GM12878 (cell line): ENCODE measurements at regions not wholly inside any gene's neighbourhood (a gene's known extent, or its start where the extent isn't known, plus 50 kb on each side); places are given as distances from the start of the nearest gene placed in this dataset.

ENCODE experiments used
- ATAC-seq: fragments of 200-7000 bp; cut with Tn5 transposase; 3 replicates; pipeline ENCODE4 v1.9.1; 2020; ENCODE audit warnings: mild to moderate bottlenecking, moderate library complexity
- BruUV-seq: library from RNA; stranded (reverse); fragments of 400-500 nt; replicated peaks from 2 replicates; lab custom pipeline; 2021; lab: Mats Ljungman, UMichigan
- CTCF ChIA-PET: fragments of 300-600 bp; sonication (Branson Sonifier 250); formaldehyde crosslinking; extraction: SDS; loops from one replicate; lab custom pipeline; 2021; ENCODE audit warnings: inconsistent platforms; lab: Yijun Ruan, JAX
- POLR2A ChIA-PET: fragments of 350-600 bp; formaldehyde crosslinking; extraction: SDS; loops from one replicate; lab custom pipeline; 2021; ENCODE audit warnings: inconsistent platforms; lab: Charles Lee
- RAD21 ChIA-PET: fragments of 300-600 bp; sonication (Branson Sonifier 250); formaldehyde crosslinking; loops from one replicate; lab custom pipeline; 2023; ENCODE audit warnings: antibody characterized with exemption; ENCODE audit not compliant: unreplicated experiment; lab: Charles Lee
- SMC1A ChIA-PET: fragments of 300-600 bp; sonication (Branson Sonifier 250); formaldehyde crosslinking; loops from one replicate; lab custom pipeline; 2023; ENCODE audit not compliant: unreplicated experiment, uncharacterized antibody; lab: Charles Lee
- DNase-seq: peaks from one replicate; pipeline ENCODE4 v3.0.0-alpha.2; 2011; ENCODE audit warnings: low read depth, low spot score
- FAIRE-seq: peaks from 3 replicates; lab custom pipeline; 2011; peaks lifted over from hg19 to GRCh38; lab: Jason Lieb, UNC
- H2AFZ ChIP-seq: 2 replicates; pipeline ENCODE4 v1.6.0; 2011; ENCODE audit warnings: low read depth, low read length, control low read depth; ENCODE audit not compliant: control insufficient read depth
- H3K27ac ChIP-seq: 2 replicates; pipeline ENCODE4 v1.5.1; 2011; ENCODE audit warnings: control low read depth; ENCODE audit not compliant: control insufficient read depth, insufficient read depth
- H3K27me3 ChIP-seq, 2 experiments: replicated peaks in 1 of 2; 2 replicates each; pipeline versions ENCODE4 v1.6.0 to v1.6.1; 2011; ENCODE audit warnings: low read length in 1 of 2; ENCODE audit not compliant: control insufficient read depth in 2 of 2, insufficient read depth in 2 of 2
- H3K36me3 ChIP-seq, 2 experiments: 2 replicates each; pipeline ENCODE4 v1.5.1; 2011; ENCODE audit warnings: low read length in 1 of 2; ENCODE audit not compliant: control insufficient read depth in 2 of 2, insufficient read depth in 2 of 2
- H3K4me1 ChIP-seq: 2 replicates; pipeline ENCODE4 v1.6.1; 2011; ENCODE audit warnings: mild to moderate bottlenecking, low read length, moderate library complexity, mixed read lengths; ENCODE audit not compliant: control insufficient read depth, insufficient read depth
- H3K4me2 ChIP-seq: 2 replicates; pipeline ENCODE4 v1.6.0; 2011; ENCODE audit warnings: control low read depth; ENCODE audit not compliant: control insufficient read depth, insufficient read depth
- H3K4me3 ChIP-seq: fragments of 200-600 bp; sonication (generic); 2 replicates; pipeline ENCODE4 v1.5.1; 2016
- H3K79me2 ChIP-seq: 2 replicates; pipeline ENCODE4 v1.6.0; 2011; ENCODE audit warnings: low read length; ENCODE audit not compliant: control insufficient read depth, insufficient read depth
- H3K9ac ChIP-seq: 2 replicates; pipeline ENCODE4 v1.8.0; 2011; ENCODE audit warnings: low read length, control low read depth, mixed read lengths; ENCODE audit not compliant: control insufficient read depth, insufficient read depth
- H3K9me3 ChIP-seq: replicated peaks from 3 replicates; pipeline ENCODE4 v1.5.1; 2011; ENCODE audit warnings: mild to moderate bottlenecking, low read length; ENCODE audit not compliant: control insufficient read depth, insufficient read depth
- H4K20me1 ChIP-seq: 2 replicates; pipeline ENCODE4 v1.6.0; 2011; ENCODE audit not compliant: control insufficient read depth, insufficient read depth
- CHD1 ChIP-seq: IDR thresholded peaks from 2 replicates; pipeline ENCODE4 v1.6.1; 2012; ENCODE audit warnings: low read depth, low read length, improper control_type of control experiment
- EED ChIP-seq: sonication (generic); IDR thresholded peaks from 2 replicates; pipeline ENCODE4 v1.6.1; 2016; ENCODE audit warnings: antibody characterized with exemption, low read depth
- EP300 ChIP-seq, 2 experiments: fragments of 150-350 bp in 1 of 2; IDR thresholded peaks; 2 replicates each; pipeline ENCODE4 v1.6.1; 2011 to 2012; ENCODE audit warnings: low read depth in 2 of 2, low read length in 2 of 2, borderline replicate concordance in 1 of 2, improper control_type of control experiment in 1 of 2, inconsistent platforms in 1 of 2; ENCODE audit not compliant: control insufficient read depth in 1 of 2
- NFYA ChIP-seq: IDR thresholded peaks from 2 replicates; pipeline ENCODE4 v1.6.1; 2011; ENCODE audit warnings: low read depth, mild to moderate bottlenecking, low read length, improper control_type of control experiment, borderline replicate concordance
- RAD21 ChIP-seq: IDR thresholded peaks from 2 replicates; pipeline ENCODE4 v1.6.1; 2011; ENCODE audit warnings: mild to moderate bottlenecking, low read depth, low read length, moderate library complexity; ENCODE audit not compliant: insufficient read depth
- SRF ChIP-seq, 2 experiments: IDR thresholded peaks; 2 replicates each; pipeline ENCODE4 v1.6.1; 2011; ENCODE audit warnings: low read depth in 2 of 2, low read length in 2 of 2, mild to moderate bottlenecking in 1 of 2, moderate library complexity in 1 of 2
- ZBED1 ChIP-seq: IDR thresholded peaks from 2 replicates; pipeline ENCODE4 v1.6.1; 2016; ENCODE audit warnings: borderline replicate concordance
- ZZZ3 ChIP-seq: IDR thresholded peaks from 2 replicates; pipeline ENCODE4 v1.6.1; 2011; ENCODE audit warnings: low read depth; ENCODE audit not compliant: control insufficient read depth, insufficient read length
- WGBS: methylation state at CpG from one replicate; pipeline ENCODE4 v1.1.6; 2016; ENCODE audit warnings: low lambda C conversion rate; ENCODE audit not compliant: insufficient replicate concordance, insufficient coverage; ENCODE audit errors: missing lambda C conversion rate; 5-methylcytosine and 5-hydroxymethylcytosine counted together
- in situ Hi-C: fragments of 300-500 bp; cut with MboI; formaldehyde crosslinking; loops from 9 replicates; pipeline ENCODE4 v1.14.3; 2018; ENCODE audit warnings: mixed read lengths
- intact Hi-C: fragments of 100-400 bp; cut with micrococcal nuclease; formaldehyde crosslinking; loops from one replicate; pipeline ENCODE4 v1.14.2; 2022; ENCODE audit not compliant: unreplicated experiment
- TF ChIP-seq, protein P1 (sequence below): fragments of 450-650 bp; formaldehyde crosslinking; IDR thresholded peaks from 2 replicates; pipeline ENCODE4 v1.5.0; 2022; ENCODE audit warnings: mild to moderate bottlenecking, missing genetic modification characterization
- TF ChIP-seq, protein P2 (sequence below): IDR thresholded peaks from 2 replicates; pipeline ENCODE4 v1.6.1; 2012; ENCODE audit warnings: mild to moderate bottlenecking, low read depth, low read length
- TF ChIP-seq, protein P3 (sequence below): fragments of 450-650 bp; IDR thresholded peaks from 2 replicates; pipeline ENCODE4 v1.6.1; 2017; ENCODE audit warnings: mild to moderate bottlenecking, moderate library complexity

DNA sequence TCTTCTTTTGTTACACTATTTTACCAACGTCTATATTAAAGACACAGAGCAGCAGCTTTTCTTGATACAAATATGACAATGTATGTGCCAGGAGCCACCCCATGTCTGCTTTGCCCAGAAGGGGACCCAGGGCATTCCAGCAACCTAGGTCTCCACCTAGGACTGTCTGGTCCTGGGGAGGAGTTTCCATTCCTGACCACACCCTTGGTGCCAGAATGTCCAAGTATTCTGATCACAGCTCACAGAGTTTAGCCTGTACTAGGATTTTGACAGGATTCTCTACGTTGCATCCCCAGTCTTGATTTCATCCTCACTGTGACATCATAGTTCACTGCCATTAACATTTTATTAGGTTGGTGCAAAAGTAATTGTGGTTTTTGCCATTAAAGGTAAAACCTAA, 224.7 kb downstream of the SREK1 start:
- no peak for DNase-seq
- 0% methylated on average over 2 of the region's 2 CpGs for WGBS
- no peak overlapping the region for H3K4me2 ChIP-seq
- no TSS peak for BruUV-seq
- ChIA-PET CTCF (no interaction called here), RAD21 (interaction anchor here (1.4 kb wide), 1 partner anchor 62 kb away, joined by 4 read pairs; no protein-coding TSS in a partner anchor), SMC1A (no interaction called here), POLR2A (no interaction called here)
- H3K36me3 ChIP-seq: no peaks in the 10 kb centered on the region
- ATAC-seq: no peak
- in situ Hi-C loops: no loop called here
- no peaks in the 10 kb centered on the region for H3K4me1 ChIP-seq
- H3K9ac ChIP-seq: no peak overlapping the region
- H4K20me1 ChIP-seq: no peaks in the 10 kb centered on the region
- H3K9me3 ChIP-seq: no peaks in the 10 kb centered on the region
- H3K79me2 ChIP-seq: no peaks in the 10 kb centered on the region
- no peak overlapping the region for H2AFZ ChIP-seq
- no peak overlapping the region for H3K4me3 ChIP-seq
- no peak overlapping the region for H3K27ac ChIP-seq
- intact Hi-C loops: no loop called here
- no peak for FAIRE-seq
- no peaks in the 10 kb centered on the region; a peak in 1 of 4 replicates for H3K27me3 ChIP-seq
- TF ChIP-seq, protein P1, sequence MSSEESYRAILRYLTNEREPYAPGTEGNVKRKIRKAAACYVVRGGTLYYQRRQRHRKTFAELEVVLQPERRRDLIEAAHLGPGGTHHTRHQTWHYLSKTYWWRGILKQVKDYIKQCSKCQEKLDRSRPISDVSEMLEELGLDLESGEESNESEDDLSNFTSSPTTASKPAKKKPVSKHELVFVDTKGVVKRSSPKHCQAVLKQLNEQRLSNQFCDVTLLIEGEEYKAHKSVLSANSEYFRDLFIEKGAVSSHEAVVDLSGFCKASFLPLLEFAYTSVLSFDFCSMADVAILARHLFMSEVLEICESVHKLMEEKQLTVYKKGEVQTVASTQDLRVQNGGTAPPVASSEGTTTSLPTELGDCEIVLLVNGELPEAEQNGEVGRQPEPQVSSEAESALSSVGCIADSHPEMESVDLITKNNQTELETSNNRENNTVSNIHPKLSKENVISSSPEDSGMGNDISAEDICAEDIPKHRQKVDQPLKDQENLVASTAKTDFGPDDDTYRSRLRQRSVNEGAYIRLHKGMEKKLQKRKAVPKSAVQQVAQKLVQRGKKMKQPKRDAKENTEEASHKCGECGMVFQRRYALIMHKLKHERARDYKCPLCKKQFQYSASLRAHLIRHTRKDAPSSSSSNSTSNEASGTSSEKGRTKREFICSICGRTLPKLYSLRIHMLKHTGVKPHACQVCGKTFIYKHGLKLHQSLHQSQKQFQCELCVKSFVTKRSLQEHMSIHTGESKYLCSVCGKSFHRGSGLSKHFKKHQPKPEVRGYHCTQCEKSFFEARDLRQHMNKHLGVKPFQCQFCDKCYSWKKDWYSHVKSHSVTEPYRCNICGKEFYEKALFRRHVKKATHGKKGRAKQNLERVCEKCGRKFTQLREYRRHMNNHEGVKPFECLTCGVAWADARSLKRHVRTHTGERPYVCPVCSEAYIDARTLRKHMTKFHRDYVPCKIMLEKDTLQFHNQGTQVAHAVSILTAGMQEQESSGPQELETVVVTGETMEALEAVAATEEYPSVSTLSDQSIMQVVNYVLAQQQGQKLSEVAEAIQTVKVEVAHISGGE: no peak
- no peak for TF ChIP-seq CHD1
- no peak for TF ChIP-seq SRF (IDR thresholded peaks at IDR 0.05; ENCODE audit: low read depth in 2 of 2, low read length in 2 of 2)
- no peak for TF ChIP-seq EP300 (IDR thresholded peaks at IDR 0.05; ENCODE audit: borderline replicate concordance in 1 of 2, control insufficient read depth in 1 of 2, low read depth in 2 of 2, low read length in 2 of 2)
- TF ChIP-seq, protein P2, sequence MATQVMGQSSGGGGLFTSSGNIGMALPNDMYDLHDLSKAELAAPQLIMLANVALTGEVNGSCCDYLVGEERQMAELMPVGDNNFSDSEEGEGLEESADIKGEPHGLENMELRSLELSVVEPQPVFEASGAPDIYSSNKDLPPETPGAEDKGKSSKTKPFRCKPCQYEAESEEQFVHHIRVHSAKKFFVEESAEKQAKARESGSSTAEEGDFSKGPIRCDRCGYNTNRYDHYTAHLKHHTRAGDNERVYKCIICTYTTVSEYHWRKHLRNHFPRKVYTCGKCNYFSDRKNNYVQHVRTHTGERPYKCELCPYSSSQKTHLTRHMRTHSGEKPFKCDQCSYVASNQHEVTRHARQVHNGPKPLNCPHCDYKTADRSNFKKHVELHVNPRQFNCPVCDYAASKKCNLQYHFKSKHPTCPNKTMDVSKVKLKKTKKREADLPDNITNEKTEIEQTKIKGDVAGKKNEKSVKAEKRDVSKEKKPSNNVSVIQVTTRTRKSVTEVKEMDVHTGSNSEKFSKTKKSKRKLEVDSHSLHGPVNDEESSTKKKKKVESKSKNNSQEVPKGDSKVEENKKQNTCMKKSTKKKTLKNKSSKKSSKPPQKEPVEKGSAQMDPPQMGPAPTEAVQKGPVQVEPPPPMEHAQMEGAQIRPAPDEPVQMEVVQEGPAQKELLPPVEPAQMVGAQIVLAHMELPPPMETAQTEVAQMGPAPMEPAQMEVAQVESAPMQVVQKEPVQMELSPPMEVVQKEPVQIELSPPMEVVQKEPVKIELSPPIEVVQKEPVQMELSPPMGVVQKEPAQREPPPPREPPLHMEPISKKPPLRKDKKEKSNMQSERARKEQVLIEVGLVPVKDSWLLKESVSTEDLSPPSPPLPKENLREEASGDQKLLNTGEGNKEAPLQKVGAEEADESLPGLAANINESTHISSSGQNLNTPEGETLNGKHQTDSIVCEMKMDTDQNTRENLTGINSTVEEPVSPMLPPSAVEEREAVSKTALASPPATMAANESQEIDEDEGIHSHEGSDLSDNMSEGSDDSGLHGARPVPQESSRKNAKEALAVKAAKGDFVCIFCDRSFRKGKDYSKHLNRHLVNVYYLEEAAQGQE: no peak
- no peak for TF ChIP-seq NFYA
- TF ChIP-seq RAD21: no peak
- no peak for TF ChIP-seq EED
- TF ChIP-seq, protein P3, sequence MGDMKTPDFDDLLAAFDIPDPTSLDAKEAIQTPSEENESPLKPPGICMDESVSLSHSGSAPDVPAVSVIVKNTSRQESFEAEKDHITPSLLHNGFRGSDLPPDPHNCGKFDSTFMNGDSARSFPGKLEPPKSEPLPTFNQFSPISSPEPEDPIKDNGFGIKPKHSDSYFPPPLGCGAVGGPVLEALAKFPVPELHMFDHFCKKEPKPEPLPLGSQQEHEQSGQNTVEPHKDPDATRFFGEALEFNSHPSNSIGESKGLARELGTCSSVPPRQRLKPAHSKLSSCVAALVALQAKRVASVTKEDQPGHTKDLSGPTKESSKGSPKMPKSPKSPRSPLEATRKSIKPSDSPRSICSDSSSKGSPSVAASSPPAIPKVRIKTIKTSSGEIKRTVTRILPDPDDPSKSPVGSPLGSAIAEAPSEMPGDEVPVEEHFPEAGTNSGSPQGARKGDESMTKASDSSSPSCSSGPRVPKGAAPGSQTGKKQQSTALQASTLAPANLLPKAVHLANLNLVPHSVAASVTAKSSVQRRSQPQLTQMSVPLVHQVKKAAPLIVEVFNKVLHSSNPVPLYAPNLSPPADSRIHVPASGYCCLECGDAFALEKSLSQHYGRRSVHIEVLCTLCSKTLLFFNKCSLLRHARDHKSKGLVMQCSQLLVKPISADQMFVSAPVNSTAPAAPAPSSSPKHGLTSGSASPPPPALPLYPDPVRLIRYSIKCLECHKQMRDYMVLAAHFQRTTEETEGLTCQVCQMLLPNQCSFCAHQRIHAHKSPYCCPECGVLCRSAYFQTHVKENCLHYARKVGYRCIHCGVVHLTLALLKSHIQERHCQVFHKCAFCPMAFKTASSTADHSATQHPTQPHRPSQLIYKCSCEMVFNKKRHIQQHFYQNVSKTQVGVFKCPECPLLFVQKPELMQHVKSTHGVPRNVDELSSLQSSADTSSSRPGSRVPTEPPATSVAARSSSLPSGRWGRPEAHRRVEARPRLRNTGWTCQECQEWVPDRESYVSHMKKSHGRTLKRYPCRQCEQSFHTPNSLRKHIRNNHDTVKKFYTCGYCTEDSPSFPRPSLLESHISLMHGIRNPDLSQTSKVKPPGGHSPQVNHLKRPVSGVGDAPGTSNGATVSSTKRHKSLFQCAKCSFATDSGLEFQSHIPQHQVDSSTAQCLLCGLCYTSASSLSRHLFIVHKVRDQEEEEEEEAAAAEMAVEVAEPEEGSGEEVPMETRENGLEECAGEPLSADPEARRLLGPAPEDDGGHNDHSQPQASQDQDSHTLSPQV: no peak
- TF ChIP-seq ZBED1: no peak
- TF ChIP-seq ZZZ3: no peak
